Cardiac fibroblast (primary cell): ENCODE measurements at regions not wholly inside any gene's neighbourhood (a gene's known extent, or its start where the extent isn't known, plus 50 kb on each side); places are given as distances from the start of the nearest gene placed in this dataset.

Source experiments
- DNase-seq, 2 donors: peaks; one replicate each; pipeline versions ENCODE4 v3.0.0 to v3.0.0-alpha.2; 2010; ENCODE audit warnings: low read depth in 2 of 2
- H3K4me3 ChIP-seq, 2 donors: replicated peaks in 1 of 2; 1 replicate in 1 of 2; 2 replicates in 1 of 2; pipeline ENCODE4 v1.5.1; 2011; ENCODE audit warnings: low read depth in 2 of 2, low read length in 2 of 2, mild to moderate bottlenecking in 2 of 2, moderate library complexity in 1 of 2
- TF ChIP-seq, protein P1 (sequence below): IDR thresholded peaks from one replicate; pipeline ENCODE4 v1.5.1; 2011; ENCODE audit warnings: low read depth, mild to moderate bottlenecking, low read length, inconsistent platforms

DNA sequence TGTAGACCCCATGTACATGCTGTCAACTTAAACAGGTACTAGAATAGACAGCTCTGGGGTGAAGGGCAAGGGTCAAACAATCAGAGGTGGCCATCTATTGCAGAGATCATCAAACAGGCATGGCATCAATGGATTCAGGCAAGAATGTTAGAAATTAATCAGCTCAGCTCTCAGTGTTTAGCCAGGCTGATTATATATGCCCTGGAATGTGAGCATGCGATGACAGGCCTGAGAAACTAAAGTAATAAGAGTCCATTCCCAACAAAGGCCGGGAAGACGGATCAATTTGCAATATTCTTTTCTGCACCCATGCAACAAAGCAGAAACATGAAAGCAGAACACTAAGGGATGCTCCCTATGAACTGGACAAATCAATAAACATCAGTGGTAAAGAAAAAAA is 380.5 kb upstream of the SPRED2 start:
- no peak for DNase-seq
- H3K4me3 ChIP-seq, result no peak overlapping the region
- TF ChIP-seq, protein P1, sequence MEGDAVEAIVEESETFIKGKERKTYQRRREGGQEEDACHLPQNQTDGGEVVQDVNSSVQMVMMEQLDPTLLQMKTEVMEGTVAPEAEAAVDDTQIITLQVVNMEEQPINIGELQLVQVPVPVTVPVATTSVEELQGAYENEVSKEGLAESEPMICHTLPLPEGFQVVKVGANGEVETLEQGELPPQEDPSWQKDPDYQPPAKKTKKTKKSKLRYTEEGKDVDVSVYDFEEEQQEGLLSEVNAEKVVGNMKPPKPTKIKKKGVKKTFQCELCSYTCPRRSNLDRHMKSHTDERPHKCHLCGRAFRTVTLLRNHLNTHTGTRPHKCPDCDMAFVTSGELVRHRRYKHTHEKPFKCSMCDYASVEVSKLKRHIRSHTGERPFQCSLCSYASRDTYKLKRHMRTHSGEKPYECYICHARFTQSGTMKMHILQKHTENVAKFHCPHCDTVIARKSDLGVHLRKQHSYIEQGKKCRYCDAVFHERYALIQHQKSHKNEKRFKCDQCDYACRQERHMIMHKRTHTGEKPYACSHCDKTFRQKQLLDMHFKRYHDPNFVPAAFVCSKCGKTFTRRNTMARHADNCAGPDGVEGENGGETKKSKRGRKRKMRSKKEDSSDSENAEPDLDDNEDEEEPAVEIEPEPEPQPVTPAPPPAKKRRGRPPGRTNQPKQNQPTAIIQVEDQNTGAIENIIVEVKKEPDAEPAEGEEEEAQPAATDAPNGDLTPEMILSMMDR, result no peak

- TF ChIP-seq, protein P1, result no peak
- H3K4me3 ChIP-seq, result no peak overlapping the region
- no peak for DNase-seq
Measured at GRCh38 chr2:65807942-65808341, 375.5 kb upstream of the SPRED2 start.

GRCh38 chr2:65804777-65805176 is 372.4 kb upstream of the SPRED2 start:
- no peak overlapping the region for H3K4me3 ChIP-seq
- TF ChIP-seq, protein P1, result no peak
- no peak for DNase-seq

DNA sequence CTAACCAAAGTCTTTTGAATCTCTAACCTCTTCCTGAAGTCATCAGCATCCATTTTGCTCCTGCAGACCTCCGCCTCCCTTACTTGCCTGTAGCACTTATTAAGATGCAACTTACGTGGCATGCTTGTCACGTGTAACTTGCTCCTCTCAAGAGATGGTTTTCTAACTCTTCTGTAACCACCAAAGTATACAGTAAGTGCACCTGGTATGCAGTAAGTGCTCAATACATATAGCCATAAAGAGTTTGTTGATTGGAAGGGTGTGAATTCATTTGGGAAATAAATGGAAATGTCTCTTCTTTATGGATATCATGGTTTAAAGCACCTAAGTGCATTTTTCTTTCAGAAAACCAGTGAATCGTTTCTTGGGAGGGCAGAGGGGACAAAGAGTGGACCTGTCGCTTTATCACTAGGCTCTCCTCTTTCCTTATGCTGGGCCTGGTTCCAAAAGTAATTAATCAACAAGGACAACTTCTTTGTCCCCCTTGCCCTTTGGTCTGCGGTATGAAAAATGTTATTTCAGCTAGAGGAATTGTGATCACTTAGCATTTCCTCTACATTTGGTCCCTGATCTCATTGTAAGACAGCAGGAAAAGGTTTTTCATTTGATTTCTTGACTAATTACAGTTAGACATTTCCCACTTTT is 370.0 kb upstream of the SPRED2 start:
- DNase-seq, result no peak
- TF ChIP-seq, protein P1, result no peak
- no peak overlapping the region for H3K4me3 ChIP-seq

DNA sequence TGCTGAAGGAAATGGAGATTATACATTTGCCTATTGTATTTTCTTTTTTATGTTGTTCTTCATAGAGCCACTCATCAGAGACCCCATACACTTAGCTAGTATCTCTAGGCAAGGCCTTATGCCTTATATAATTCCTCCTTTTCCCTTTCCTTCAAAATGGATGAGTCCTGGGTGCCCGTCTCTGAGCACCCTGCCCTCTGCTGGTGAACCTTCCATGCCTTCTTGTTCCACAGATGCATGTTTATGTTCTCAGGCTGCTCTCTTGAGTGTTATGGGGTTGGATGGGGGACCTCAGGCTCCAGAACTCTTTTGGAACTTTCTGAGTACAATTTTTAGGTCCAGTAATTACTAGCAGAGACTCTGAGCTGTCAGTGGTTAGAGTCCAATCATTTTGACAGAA is 368.6 kb upstream of the SPRED2 start:
- peak in 1 of 2 donors; percentile 0 for DNase-seq
- no peak overlapping the region for H3K4me3 ChIP-seq
- TF ChIP-seq, protein P1, result no peak

DNA sequence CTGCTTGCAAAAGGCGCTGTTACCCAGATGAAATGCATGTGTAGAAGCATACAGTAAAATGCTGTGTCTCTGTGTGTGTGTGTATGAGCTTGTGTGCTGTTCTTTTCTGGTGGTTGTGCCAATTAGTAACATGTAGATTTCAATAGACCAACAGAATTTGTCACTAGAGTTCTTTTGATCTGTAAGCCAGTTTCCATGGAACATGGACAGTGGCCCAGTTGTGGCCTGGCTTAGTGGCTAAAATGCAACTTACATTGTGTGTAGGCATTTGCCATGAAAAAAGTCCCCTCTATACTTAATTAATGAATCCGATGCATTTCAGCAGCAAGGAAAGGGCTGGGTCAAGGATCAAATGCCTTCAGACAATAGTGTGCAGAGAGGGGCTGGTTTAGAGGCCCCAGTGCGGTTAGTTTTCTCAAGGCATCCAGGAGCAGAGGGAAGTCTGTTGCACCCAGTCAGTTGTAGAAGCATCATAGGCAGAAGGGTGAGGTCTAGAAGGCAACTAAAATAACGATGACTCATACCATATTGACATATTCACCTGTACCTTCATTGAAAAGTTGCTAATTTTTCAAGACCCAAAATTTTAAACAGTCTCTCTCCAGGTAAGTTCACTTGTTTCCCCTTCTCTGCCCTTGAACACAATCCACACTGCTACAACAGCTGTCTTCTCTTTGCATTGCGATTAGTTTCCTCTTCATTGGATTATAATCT is 366.9 kb upstream of the SPRED2 start:
- no peak overlapping the region for H3K4me3 ChIP-seq
- TF ChIP-seq, protein P1, result no peak
- no peak for DNase-seq

DNA sequence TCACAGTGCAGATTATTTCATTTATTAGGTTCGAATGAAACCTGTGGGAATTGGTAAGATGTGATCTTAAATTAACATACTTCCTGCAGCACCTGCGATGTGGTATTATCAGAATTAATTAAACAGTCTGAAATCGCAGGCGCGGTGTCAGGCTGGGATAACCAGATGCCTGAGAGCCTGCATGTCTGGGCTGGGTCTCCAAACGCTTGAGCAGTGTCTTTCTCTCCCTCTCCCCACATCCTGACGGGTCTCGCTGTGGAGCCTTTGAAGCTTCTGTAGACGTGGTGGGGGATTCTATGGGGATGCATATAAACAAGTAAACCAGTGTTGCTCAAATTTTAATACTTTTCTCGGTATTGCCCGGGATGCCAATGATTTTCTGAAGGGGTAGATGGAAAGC is 366.2 kb upstream of the SPRED2 start:
- TF ChIP-seq, protein P1, result no peak
- DNase-seq, result no peak
- H3K4me3 ChIP-seq, result no peak overlapping the region
